PC-9 (cell line): ENCODE measurements at regions not wholly inside any gene's neighbourhood (a gene's known extent, or its start where the extent isn't known, plus 50 kb on each side); places are given as distances from the start of the nearest gene placed in this dataset.

Experiments used
- BruUV-seq: library from RNA; stranded (reverse); fragments of 400-500 nt; replicated peaks from 2 replicates; lab custom pipeline; 2021; lab: Mats Ljungman, UMichigan
- CTCF ChIA-PET: fragments of 300-600 bp; sonication (Branson Sonifier 250); formaldehyde crosslinking; loops from one replicate; lab custom pipeline; 2022; ENCODE audit warnings: antibody characterized with exemption; lab: Charles Lee
- POLR2A ChIA-PET: fragments of 300-600 bp; sonication (Branson Sonifier 250); formaldehyde crosslinking; loops from one replicate; lab custom pipeline; 2022; ENCODE audit warnings: antibody characterized with exemption; ENCODE audit not compliant: unreplicated experiment; lab: Charles Lee
- DNase-seq, 2 experiments: peaks; one replicate each; pipeline versions ENCODE4 v3.0.0 to v3.0.0-alpha.2; 2015 to 2022; ENCODE audit warnings: mixed read lengths in 1 of 2
- H2AFZ ChIP-seq: fragments of 200-600 bp; sonication (generic); 2 replicates; pipeline ENCODE4 v1.8.1; 2017; ENCODE audit warnings: antibody characterized with exemption
- H3F3A ChIP-seq: fragments of 200-600 bp; sonication (generic); 2 replicates; pipeline ENCODE4 v1.8.1; 2017; ENCODE audit warnings: antibody characterized with exemption, mild to moderate bottlenecking, low read depth; ENCODE audit not compliant: insufficient read depth
- H3K27ac ChIP-seq: fragments of 200-600 bp; sonication (generic); 2 replicates; pipeline ENCODE4 v1.6.1; 2016; ENCODE audit warnings: mixed run types
- H3K27me3 ChIP-seq: fragments of 200-600 bp; sonication (generic); 2 replicates; pipeline ENCODE4 v1.6.1; 2016; ENCODE audit warnings: low read depth, mixed run types; ENCODE audit not compliant: insufficient read depth
- H3K36me3 ChIP-seq: fragments of 200-600 bp; sonication (generic); 2 replicates; pipeline ENCODE4 v1.6.1; 2016; ENCODE audit warnings: low read depth, mixed run types
- H3K4me1 ChIP-seq: fragments of 200-600 bp; sonication (generic); replicated peaks from 2 replicates; pipeline ENCODE4 v1.6.1; 2016; ENCODE audit warnings: mixed run types; ENCODE audit not compliant: insufficient read depth
- H3K4me2 ChIP-seq: fragments of 200-600 bp; sonication (generic); 2 replicates; pipeline ENCODE4 v1.6.1; 2017; ENCODE audit warnings: mixed run types
- H3K4me3 ChIP-seq: fragments of 200-600 bp; sonication (generic); 2 replicates; pipeline ENCODE4 v1.6.1; 2016; ENCODE audit warnings: mixed run types
- H3K79me2 ChIP-seq: fragments of 200-600 bp; sonication (generic); 2 replicates; pipeline ENCODE4 v1.6.1; 2017; ENCODE audit warnings: low read depth, mixed run types
- H3K9me2 ChIP-seq: fragments of 200-600 bp; sonication (generic); 2 replicates; pipeline ENCODE4 v1.8.1; 2017; ENCODE audit warnings: mild to moderate bottlenecking; ENCODE audit not compliant: insufficient read depth
- H3K9me3 ChIP-seq: fragments of 200-600 bp; sonication (generic); 2 replicates; pipeline ENCODE4 v1.8.1; 2016; ENCODE audit warnings: low read depth; ENCODE audit not compliant: insufficient read depth
- H4K20me1 ChIP-seq: fragments of 200-600 bp; sonication (generic); 2 replicates; pipeline ENCODE4 v1.8.1; 2017; ENCODE audit not compliant: insufficient read depth
- CTCF ChIP-seq: fragments of 200-600 bp; sonication (generic); conservative IDR thresholded peaks from 2 replicates; pipeline ENCODE4 v1.6.1; 2017; ENCODE audit warnings: mixed run types, antibody characterized with exemption, mild to moderate bottlenecking, moderate library complexity
- EZH2 ChIP-seq: fragments of 200-600 bp; sonication (generic); IDR thresholded peaks from 2 replicates; pipeline ENCODE4 v1.8.0; 2017; ENCODE audit warnings: antibody characterized with exemption, low read depth
- intact Hi-C: fragments of 100-400 bp; cut with micrococcal nuclease; formaldehyde crosslinking; loops from one replicate; pipeline ENCODE4 v1.10.0; 2022; ENCODE audit not compliant: unreplicated experiment

GRCh38 chr14:97602438-97603117, 805.4 kb downstream of the VRK1 start:
- intact Hi-C loops: no loop called here
- Histone ChIP-seq H3F3A (no peaks in the 10 kb centered on the region), H3K4me2 (no peak overlapping the region), H3K4me3 (no peak overlapping the region), H3K27me3 (peaks cover 10% of the 10 kb centered on the region; the same call in 1 of the 2 replicates), H3K9me2 (no peaks in the 10 kb centered on the region), H2AFZ (no peak overlapping the region), H3K79me2 (no peaks in the 10 kb centered on the region), H3K27ac (no peak overlapping the region), H4K20me1 (no peaks in the 10 kb centered on the region), H3K9me3 (no peaks in the 10 kb centered on the region), H3K4me1 (no peaks in the 10 kb centered on the region), H3K36me3 (no peaks in the 10 kb centered on the region)
- no peak for DNase-seq
- TF ChIP-seq EZH2 (no peak), CTCF (no peak)
- ChIA-PET POLR2A (no interaction called here), CTCF (no interaction called here)
- no TSS peak for BruUV-seq

- Histone ChIP-seq H3K4me1 (no peaks in the 10 kb centered on the region), H3K9me3 (no peaks in the 10 kb centered on the region), H4K20me1 (no peaks in the 10 kb centered on the region), H2AFZ (no peak overlapping the region), H3K36me3 (no peaks in the 10 kb centered on the region), H3K27ac (no peak overlapping the region), H3K4me3 (no peak overlapping the region), H3K9me2 (no peaks in the 10 kb centered on the region), H3K27me3 (peaks cover 10% of the 10 kb centered on the region; the same call in 1 of the 2 replicates), H3F3A (no peaks in the 10 kb centered on the region), H3K79me2 (no peaks in the 10 kb centered on the region), H3K4me2 (no peak overlapping the region)
- TF ChIP-seq EZH2 (no peak), CTCF (no peak)
- CTCF ChIA-PET: no interaction called here
- POLR2A ChIA-PET: no interaction called here
- no peak for DNase-seq
- no TSS peak for BruUV-seq
- intact Hi-C loops: no loop called here
Observed at GRCh38 chr14:97603201-97603600, 806.0 kb downstream of the VRK1 start.

- no peaks in the 10 kb centered on the region for H3K9me3 ChIP-seq
- intact Hi-C loops: no loop called here
- no peak overlapping the region for H3K27ac ChIP-seq
- no peaks in the 10 kb centered on the region for H3K9me2 ChIP-seq
- H3K27me3 ChIP-seq: peaks cover 10% of the 10 kb centered on the region; the same call in 1 of the 2 replicates
- ChIA-PET POLR2A (no interaction called here), CTCF (no interaction called here)
- no peaks in the 10 kb centered on the region for H3K79me2 ChIP-seq
- H3K4me3 ChIP-seq: no peak overlapping the region
- H3K36me3 ChIP-seq: no peaks in the 10 kb centered on the region
- DNase-seq: no peak
- H4K20me1 ChIP-seq: no peaks in the 10 kb centered on the region
- no peaks in the 10 kb centered on the region for H3F3A ChIP-seq
- no peak overlapping the region for H3K4me2 ChIP-seq
- TF ChIP-seq EZH2 (no peak), CTCF (no peak)
- H3K4me1 ChIP-seq: no peaks in the 10 kb centered on the region
- no peak overlapping the region for H2AFZ ChIP-seq
- BruUV-seq: no TSS peak
Observed at GRCh38 chr14:97604731-97605130, 807.5 kb downstream of the VRK1 start.
